Bone marrow (tissue), 2 donors: ENCODE measurements at regions not wholly inside any gene's neighbourhood (a gene's known extent, or its start where the extent isn't known, plus 50 kb on each side); places are given as distances from the start of the nearest gene placed in this dataset.
"Not testable (repeated sequence)": the region's sequence is repeated elsewhere in the genome, so short reads cannot be mapped to it uniquely, and the experiment has no call there.

Experiments used
- DNase-seq, 2 donors: peaks; one replicate each; lab custom pipeline; 2025; lab: John Stamatoyannopoulos, UW

DNA sequence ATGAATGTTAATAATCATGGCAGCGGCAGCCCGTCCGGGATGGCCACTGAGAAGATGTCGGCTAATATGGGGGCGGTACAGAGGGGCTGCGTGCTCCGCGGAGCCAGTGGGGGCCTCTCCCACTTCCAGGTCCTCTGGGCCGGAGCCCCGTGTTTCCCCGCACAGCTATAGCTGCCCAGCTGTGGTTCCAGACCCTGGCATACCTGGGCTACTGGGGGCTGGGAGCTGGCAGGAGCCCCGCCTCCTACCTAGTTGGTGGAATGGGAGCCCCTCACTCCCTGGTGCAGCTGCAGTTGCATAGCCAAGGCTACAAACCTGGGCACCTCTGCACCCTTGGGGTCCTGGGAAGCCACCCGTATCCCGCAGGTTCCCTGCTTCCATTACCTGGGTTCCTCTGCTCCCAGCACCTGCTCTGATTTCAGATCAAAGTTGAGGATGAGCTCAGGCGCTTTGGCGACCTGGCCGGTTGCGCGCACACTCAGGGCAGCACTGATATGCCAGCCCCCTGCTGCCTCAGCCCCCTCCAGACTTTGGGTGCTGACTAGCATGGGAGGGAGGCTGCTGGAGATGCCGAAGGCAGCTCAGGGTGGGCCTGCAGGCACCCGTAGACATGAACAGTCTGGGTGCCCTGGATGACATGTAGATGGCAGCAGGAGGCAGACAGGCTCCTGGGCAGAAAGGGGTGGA, 236.5 kb upstream of the SEMA3D start:
- DNase-seq = no peak

DNA sequence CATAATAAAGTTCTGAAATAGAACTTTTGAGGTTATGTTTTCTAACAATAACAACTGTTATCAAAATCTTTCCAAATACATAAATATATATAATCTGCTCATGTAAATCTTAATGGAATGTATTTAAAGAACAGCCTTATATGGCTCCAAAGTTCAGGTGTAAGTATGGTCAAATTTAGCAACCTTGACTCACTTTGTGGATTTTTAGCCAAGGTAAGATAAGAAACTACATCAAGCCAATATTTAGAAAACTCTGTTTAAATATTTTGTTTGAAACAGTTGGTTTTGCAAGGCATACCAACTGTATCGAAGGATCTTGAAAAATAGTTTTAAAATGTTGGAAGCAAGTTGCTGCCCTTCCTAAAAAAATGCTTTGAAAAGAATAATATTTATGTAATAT, 228.9 kb upstream of the SEMA3D start:
- no peak for DNase-seq

DNA sequence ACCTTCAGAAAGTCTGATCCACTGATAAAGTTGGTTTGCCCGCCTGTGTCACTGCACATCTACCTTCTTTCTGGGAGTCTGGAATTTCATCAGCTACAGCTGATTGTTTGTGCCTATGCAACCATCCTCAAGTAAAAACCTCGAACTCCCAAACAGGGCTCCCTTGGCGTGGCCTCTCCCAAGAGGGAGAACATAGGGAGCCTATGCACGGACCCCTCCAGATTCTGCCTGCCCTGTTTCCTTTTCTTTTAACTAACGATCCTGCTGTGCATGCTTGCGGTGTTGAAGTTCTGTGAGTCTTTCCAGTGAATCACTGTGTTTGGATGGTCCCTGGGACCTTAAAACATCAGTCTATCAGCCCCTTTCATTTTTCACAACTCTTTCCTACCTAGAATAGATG, 226.9 kb upstream of the SEMA3D start:
- DNase-seq = no peak

DNA sequence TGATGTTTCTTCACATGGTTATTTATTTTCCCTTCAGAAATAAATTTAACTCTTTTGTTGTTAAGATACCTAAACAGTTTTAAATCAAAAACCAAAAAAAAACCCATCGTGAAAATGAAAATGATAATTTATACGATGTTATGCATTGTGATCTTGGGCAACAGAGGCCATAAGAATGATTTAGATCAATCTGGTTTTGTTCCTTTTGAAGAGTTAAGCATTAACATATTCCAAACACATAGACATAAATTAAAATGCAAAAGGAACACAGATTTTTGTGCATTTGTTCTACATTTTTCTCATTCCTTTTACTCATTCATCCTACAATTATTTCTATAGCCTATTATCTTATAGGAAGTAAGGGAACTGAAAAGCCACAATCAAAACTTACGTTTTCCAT, 226.1 kb upstream of the SEMA3D start:
- no peak for DNase-seq

DNA sequence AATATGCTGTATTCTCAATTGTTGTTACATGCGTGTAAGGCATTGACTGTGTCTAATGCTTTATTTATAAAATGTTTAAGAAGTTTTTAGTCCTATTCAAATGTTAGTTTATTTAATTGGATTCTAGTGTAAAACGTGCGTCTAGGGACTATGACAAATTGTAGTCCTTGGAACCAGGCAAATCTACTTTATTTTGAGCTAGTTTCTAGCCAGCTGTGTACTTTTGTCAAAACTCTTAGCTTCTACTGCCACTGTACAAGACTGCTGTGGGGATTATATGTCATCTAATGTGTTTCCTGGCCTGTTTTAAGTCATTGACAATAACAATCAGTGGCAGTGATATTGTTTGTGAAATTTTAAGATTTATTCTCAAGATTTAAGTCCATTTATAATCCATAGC, 220.5 kb upstream of the SEMA3D start:
- no peak for DNase-seq

DNA sequence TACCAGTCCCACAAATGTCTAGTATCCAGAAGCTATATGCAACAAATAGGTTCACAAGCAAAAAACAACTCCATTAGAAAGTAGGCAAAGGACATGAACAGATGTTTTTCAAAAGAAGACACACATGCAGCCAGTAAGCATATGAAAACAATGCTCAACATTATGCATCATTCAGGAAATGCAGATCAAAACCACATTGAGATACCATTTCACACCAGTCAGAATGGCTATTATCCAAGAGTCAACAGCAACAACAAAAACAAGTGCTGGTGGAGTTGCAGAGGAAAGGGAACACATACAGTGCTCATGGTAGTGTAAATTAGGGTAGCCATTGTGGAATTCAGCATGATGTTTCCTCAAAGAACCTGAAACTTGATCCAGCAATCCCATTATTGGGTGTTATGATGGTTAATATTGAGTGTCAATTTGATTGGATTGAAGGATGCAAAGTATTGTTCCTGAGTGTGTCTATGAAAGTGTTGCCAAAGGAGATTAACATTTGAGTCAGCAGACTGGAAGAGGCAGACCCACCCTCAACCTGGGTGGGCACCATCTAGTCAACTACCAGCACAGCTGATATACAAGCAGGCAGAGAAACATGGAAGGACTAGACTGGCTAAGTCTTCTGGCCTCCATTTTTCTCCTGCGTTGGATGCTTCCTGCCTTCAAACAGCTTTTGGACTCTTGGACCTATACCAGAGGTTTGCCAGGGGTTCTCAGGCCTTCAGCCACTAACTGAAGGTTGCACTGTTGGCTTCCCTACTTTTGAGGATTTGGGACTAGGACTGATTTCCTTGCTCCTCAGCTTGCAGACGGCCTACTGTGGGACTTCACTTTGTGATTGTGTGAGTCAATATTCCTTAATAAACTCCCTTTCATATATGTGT, 218.4 kb upstream of the SEMA3D start:
- DNase-seq = no peak

DNA sequence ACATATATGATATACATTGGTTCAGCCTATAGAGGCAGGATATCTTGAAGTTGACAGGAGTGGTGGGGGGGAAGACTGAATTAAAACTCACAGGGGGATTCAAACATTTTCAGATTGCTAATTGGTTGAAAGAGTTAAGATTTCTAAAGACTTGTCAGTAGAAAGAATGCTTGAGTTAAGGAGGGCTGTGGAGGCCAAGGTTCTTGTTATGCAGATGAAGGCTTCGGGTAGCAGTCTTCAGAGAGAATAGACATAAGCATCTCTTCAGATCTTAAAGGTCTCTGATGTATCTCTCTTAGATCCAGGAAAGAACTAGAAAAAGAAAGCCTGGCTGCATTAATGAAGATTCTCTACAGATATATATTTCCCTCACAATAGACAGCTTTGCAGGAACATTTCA, 209.8 kb upstream of the SEMA3D start:
- no peak for DNase-seq

DNA sequence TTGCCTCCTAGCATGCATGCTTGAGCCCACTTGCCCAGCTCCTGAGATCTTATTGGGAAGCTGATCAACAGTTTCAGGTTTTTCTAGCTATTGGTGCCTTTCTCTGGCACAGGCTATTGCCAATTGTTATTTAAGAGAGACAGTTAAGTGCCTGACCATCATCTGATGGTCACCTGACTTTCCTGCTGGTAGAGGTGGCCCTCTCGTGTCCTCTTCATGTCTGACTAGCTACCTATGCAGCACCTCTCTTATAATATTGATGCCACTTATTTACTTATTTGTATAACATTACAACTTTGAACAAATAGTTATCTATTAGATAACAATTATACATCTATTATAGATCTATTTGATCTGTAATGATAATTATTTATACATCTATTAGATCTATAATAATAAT, 205.9 kb upstream of the SEMA3D start:
- DNase-seq = no peak

DNA sequence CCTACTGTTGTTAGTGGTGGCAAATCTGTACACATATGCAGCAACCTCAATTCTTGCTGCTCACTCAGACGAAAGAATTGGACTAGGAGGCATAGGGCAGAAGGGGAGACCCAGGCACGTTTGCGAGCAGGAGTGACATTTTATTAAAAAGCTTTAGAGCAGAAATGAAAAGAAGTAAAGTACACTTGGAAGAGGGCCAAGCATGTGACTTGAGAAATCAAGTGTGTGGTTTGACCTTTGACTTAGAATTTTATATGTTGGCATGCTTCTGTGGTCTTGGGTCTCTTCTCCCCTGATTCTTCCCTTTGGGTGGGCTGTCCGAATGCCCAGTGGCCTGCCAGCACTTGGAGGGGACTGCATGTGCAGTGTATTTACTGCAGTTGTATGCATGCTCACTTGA, 205.5 kb upstream of the SEMA3D start:
- DNase-seq = no peak

DNA sequence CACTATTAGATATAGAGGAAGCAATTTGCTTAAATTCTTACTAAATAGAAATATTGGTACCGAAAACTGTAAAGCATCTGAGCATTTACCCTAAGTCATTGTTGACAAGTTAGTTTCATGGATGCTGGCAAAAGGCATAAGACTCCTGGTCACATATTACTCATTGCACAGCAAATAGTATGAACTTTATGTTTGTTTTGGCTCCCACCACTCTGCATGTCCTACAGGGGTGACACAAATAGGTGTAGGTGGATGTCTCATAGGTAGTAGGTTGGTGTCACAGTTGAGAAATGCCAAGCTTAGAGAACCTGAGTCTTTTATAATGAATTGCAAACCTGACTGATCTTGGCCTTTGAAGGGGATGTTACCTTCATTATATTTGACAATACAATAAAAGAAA, 199.6 kb upstream of the SEMA3D start:
- DNase-seq = no peak

DNA sequence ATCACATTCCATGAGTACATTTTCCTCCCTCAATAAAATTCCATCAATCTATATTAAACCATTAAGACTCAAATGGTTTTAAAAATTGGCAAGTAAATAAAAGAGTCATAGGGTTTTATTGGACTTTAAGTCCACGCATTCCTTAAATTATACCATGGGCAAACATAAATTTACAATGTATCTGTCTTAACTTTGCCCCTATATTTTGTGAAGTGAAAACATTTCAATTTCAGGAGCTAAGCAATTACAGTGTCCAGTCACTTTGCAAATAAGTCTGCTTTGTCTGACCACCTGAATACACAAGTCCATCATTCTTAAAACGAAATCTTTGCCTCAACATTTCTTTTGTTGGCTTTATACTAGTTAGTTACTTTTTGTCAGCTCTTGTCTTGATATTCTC, 197.5 kb upstream of the SEMA3D start:
- no peak for DNase-seq

DNA sequence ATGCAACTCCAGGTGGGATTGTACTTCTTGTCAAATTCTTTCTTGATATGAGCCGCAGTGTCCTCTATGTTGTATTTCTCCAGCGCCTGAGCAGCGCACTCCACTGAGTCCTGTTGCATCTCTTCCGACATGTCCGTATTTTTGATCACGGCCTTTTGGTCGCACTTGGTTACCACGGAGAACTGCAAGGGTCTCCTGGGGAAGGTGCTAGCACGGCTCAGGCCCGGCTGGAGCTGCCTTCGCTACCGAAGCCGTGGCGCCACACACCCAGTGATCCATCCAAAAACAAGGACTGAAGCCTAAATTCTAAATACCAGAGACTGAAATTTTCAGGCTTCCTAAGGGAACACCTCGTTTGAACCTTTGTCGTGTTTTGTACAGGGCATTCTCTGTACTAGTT, 194.4 kb upstream of the SEMA3D start:
- no peak for DNase-seq

DNA sequence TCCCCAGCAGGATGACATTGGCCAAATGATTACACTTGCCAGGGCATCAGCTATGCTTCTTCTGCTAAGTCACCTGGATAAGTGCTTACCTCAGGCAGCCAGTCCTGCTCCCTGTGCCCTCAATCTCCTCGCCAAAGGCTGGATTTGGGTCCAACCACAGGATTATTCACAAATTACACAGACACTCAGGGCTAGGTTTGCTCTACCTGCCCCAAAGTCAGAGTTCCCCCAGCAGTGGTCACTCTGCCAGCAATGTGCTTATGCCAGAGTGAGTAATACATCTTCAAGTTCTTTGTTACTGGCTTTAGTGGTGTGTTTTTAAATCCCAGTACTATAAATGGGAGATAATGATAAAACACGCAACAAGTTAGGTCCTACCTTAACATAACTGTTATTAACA, 189.7 kb upstream of the SEMA3D start:
- no peak for DNase-seq

DNA sequence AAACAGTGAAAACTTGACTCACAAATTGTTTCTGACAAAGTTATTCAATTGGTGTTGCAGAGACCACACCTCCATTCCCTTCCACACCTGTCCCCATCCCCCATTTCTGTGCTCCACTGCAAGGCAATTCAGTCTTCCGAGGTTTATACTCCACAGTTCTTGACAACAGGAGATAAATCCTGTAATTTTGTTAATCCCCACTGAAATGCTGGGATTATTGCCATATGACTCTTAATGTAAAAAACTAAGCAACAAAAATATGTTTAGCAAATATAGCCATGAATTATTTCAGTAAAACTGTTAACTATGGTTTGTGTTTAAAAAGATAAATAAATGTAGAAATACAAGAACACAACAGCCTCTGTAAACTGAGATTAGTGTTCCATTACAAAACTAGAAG, 170.1 kb upstream of the SEMA3D start:
- DNase-seq = no peak

DNA sequence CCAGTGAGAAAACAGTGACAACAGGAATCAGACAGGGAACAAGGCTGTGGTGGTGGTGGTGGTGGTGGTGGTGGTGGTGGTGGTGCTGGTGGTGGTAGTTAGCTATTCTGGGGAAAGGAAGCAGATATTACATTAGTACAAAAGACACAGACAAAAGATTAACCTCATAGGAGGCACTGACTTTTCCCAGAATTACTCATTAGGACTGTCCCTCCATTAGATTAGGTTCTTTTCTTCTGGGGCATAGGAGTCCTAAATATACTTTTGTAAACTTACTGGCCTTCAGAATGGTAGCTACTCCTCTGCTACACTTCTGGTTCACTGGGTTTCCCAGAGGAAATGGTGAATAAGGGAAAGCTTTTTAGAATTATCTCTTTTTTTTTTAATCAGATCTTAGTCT, 156.6 kb upstream of the SEMA3D start:
- DNase-seq = no peak

DNA sequence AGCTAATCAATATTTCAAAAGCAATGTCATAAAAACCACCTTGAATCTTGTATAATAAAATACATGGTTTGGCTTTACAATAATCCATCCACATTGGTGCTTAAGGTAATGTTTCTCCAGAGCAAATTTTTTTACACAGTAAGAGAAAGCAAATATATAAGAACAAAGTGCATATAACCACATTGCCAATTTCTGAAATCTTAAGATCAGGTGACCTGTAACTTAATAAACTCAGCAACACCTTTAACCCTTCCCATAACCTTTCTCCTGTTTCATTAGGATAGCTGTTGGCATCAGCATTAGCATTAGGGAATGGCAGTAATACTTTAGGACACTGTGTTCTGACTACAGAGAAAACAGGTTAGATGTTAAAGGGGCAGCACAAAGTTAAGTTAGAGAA, 155.9 kb upstream of the SEMA3D start:
- no peak for DNase-seq

DNA sequence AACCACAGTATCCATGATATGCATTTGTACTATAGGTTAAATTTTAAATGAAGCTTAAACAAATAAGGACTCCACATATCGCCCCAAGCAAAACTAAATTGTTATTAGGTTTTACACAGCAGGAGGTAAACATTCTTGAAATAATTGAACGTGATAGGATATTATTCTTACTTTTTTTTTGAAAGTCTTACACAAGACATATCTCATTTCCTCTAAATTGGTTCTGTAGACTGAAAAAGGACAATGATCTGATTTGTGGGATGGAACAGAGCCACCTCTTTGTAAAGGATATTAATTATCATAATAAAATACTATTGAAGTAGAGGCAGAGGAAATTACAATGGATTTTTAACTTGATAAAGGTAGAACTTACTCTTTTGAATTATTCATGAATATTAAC, 155.1 kb upstream of the SEMA3D start:
- DNase-seq = no peak

DNA sequence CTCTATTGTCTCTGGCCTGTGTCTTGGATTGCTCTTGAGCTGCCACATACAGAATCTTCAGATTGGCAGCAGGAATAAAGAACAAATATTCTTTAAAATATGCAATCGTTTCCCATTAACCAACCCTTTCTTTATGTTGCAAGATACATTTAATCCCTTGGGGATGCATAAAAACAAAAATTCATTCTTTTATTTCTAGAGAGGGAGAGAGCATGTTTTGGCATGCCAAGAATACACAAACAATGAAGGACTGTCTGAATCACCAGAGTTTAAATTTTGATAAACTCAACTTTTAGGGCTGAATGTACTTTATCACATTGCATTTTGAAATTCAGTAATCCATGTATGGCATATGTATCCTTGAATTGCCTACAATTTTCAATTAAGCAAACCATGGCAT, 154.3 kb upstream of the SEMA3D start:
- DNase-seq = no peak

DNA sequence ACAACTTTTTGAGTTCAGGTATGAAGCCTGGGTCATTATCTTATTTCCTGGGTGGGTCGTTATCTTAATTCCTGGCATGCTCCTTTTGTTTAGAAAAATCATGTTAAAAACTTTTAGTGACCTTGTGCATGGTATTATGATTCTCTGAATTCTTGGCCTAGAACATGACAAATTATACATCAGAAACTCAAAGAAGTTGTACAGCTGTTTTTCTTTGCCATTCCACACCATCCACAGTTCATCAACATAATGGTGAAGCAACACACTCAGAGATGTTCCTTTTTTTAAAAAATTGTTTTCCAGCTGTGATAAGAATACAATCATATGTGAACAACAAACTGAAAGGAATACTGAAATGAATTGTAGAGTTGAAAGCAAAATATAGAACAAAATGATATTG, 149.2 kb upstream of the SEMA3D start:
- DNase-seq = no peak

DNA sequence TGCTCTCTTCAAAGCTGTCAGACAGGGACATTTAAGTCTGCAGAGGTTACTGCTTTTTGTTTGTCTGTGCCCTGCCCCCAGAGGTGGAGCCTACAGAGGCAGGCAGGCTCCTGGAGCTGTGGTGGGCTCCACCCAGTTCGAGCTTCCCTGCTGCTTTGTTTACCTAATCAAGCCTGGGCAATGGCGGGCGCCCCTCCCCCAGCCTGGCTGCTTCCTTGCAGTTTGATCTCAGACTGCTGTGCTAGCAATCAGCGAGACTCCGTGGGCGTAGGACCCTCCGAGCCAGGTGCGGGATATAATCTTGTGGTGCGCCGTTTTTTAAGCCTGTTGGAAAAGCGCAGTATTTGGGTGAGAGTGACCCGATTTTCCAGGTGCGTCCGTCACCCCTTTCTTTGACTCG, 148.3 kb upstream of the SEMA3D start:
- not testable (repeated sequence) for DNase-seq

DNA sequence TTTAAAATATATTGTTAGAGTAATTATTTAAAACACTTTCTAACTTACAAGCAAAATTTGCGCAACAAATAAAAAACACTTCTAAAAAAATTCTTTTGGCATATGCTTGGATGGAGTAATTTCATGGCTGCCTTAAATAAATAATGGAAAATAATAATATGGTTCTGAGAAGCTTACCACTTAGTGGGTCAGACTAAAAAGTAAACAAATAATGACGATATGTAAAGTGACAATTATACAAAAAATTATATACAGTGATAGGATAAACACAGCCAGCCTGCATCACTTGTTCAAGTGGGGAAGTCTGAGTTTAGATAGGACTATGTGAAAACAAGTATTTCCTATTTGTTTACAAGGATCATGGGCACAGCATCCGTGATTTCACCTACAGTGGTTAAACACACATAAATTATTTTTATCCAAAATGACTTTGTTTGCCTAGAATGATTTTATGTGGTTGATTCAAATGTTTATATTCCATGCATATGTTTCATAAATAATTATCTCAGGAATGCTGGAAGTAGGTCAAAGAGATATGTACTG, 141.7 kb upstream of the SEMA3D start:
- DNase-seq = no peak

DNA sequence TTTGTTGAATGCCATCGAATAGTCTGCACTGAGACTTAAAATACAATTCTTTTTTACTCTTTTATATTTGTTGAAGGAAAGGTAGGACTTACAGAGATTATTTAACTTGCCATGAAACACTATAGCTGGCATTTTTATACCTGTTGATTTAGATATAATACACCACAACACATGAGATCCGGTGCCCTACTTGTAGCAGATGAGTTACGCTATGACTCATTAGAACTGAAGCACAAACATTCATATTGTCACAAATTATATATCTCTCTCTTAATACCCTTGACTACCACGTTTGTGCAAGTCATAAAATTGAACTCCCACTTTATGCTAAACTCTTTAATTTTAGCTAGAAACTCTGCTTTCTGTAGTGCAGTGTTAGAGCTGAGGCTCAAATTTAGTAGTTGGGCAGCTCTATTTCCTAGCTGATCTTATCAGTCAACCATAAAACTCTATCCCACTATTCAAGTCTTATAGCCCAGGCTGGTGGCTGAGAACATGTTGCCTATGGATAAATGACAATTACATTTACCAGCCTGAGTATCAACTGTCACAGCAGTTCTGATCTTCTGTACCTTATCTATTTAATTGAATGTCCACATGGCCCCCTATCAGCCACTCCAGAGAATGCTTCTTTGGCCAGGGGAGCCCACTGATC, 137.4 kb upstream of the SEMA3D start:
- no peak for DNase-seq

DNA sequence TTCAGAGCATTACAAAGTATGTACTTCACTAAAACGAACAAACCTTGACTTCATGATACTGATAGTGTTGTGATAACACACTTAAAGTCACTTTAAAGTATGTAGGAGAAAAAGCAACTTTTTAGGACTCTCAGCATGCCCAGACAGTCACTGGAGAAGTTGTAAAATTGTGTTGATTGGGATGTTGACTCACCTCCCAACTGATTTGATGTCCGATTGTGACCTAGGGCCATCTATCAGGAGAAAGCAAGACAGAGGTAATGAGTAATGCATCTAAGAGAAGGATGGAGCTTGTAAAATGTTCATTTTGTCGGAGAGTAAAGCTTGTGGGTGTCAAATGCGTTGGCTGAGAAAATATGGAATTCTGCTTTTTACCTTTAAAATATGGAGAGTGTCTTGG, 135.4 kb upstream of the SEMA3D start:
- DNase-seq = no peak
